ENCODE measurements at regions not wholly inside any gene's neighbourhood (a gene's known extent, or its start where the extent isn't known, plus 50 kb on each side); places are given as distances from the start of the nearest gene placed in this dataset.

DNA sequence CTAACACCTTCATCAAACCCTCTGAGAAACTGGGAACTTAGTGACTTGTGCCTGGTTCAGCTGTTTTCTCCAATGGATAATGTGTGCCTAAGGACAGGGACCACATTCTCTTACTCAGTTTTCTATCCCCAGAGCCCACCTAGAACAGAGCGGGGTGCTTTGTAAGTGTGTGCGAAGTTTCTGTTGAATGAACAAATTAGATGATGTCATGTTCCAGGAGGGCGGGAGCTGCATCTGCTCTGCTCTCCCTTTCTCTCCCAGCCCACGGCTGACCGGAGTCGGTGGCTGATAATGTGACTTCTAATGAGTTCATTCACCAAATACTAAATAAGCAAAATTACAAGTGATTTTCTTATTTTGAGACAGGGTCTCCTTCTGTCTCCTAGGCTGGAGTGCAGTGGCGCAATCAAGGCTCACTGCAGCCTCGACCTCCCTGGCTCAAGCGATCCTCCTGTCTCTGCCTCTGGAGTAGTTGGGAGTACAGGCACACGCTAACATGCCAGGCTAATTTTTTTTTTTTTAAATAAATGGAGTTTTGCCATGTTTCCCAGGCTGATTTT lies 60.7 kb upstream of the FNDC1 start:
- TF ChIP-seq, protein P1, sequence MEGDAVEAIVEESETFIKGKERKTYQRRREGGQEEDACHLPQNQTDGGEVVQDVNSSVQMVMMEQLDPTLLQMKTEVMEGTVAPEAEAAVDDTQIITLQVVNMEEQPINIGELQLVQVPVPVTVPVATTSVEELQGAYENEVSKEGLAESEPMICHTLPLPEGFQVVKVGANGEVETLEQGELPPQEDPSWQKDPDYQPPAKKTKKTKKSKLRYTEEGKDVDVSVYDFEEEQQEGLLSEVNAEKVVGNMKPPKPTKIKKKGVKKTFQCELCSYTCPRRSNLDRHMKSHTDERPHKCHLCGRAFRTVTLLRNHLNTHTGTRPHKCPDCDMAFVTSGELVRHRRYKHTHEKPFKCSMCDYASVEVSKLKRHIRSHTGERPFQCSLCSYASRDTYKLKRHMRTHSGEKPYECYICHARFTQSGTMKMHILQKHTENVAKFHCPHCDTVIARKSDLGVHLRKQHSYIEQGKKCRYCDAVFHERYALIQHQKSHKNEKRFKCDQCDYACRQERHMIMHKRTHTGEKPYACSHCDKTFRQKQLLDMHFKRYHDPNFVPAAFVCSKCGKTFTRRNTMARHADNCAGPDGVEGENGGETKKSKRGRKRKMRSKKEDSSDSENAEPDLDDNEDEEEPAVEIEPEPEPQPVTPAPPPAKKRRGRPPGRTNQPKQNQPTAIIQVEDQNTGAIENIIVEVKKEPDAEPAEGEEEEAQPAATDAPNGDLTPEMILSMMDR (IDR thresholded peaks at IDR 0.05): no peak
- no peak for TF ChIP-seq POLR2A (IDR thresholded peaks at IDR 0.05)
